GM12872 (cell line): ENCODE measurements at regions not wholly inside any gene's neighbourhood (a gene's known extent, or its start where the extent isn't known, plus 50 kb on each side); places are given as distances from the start of the nearest gene placed in this dataset.

ENCODE experiments used
- TF ChIP-seq, protein P1 (sequence below): IDR thresholded peaks from 3 replicates; pipeline ENCODE4 v1.5.1; 2011; ENCODE audit warnings: low read depth, mild to moderate bottlenecking, low read length, moderate library complexity; ENCODE audit not compliant: insufficient read depth

DNA sequence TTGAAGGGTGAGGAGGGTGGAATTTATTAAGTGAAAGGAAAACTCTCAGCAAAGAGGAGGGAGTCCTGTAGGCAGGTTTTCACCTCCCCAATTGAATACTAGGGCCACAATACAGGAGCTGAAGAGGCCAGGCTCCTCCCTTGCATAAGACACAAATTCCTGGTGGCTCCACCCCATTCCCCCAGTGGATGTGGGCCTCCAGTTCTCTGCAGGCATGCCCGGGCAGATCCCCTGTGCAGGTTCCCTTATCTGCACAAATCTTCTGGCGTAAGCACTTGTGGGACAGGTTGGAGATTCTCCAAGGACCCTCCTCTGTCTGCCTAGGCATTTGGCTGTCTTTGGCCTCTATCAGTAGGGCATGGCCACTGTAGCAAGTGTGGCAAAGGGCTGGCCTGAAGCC, 847.1 kb upstream of the MBL2 start:
- TF ChIP-seq, protein P1, sequence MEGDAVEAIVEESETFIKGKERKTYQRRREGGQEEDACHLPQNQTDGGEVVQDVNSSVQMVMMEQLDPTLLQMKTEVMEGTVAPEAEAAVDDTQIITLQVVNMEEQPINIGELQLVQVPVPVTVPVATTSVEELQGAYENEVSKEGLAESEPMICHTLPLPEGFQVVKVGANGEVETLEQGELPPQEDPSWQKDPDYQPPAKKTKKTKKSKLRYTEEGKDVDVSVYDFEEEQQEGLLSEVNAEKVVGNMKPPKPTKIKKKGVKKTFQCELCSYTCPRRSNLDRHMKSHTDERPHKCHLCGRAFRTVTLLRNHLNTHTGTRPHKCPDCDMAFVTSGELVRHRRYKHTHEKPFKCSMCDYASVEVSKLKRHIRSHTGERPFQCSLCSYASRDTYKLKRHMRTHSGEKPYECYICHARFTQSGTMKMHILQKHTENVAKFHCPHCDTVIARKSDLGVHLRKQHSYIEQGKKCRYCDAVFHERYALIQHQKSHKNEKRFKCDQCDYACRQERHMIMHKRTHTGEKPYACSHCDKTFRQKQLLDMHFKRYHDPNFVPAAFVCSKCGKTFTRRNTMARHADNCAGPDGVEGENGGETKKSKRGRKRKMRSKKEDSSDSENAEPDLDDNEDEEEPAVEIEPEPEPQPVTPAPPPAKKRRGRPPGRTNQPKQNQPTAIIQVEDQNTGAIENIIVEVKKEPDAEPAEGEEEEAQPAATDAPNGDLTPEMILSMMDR, result no peak

DNA sequence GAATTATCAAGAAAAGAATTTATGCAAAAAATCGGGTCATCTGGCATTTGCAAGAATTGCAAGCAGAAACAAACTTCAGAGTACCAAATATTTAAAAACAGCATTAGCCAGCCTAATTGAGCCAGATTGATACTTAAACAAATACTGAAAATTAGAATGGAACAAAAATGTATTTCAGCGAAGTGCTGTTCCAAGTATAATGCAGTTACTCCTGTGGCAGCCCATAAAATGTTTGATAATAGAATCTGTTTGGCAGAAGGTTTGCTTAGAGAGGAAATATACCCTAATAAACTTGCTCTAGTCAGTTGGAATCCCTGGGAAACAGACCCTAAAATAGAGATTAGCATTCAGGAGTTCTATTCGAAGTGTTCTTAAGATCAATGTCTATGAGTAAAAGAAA, 835.1 kb upstream of the MBL2 start:
- TF ChIP-seq, protein P1, result no peak

GRCh38 chr10:53606981-53607380, 834.4 kb upstream of the MBL2 start:
- TF ChIP-seq, protein P1, result no peak

GRCh38 chr10:53601260-53601875, 828.8 kb upstream of the MBL2 start:
- TF ChIP-seq, protein P1, result peak; percentile 75

GRCh38 chr10:53598914-53599313, 826.3 kb upstream of the MBL2 start:
- TF ChIP-seq, protein P1, result no peak

DNA sequence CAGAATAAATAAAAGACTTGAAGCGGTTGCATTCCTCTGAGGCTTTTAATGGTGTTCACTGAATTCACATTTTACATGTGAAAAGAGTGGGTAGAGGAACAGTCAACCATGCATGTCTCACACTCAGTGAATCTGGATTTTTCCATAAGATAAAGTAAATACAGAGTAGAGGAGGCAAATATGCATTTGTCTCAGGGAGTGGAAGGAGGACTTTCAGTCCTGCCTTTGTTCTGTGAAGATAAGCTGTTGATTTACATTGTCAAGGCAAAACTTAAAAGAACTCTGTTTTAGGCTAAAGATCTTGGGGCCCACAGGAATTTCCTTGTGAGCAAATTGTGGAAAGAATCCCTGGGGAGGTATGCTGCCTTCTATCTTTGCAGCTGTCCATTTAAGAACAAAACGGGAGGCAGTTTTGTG, 825.3 kb upstream of the MBL2 start:
- TF ChIP-seq, protein P1, result no peak

DNA sequence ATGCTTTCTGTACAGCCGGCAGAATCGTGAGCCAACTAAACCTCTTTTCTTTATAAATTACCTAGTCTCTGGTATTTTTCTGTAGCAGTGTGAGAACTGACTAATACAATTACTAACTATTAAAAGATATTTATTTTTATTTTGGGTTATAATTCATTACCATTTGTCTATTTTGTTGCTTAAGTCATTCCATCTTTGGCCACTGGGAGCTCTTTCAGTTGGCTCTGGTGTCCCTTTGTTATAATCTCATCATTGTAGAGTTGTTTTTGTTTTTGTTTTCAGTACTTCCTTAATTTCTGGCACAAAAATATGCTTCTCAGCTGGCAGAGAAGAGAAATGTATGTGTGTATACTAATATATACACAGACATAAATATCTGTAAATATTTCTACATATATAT, 807.9 kb upstream of the MBL2 start:
- TF ChIP-seq, protein P1, result no peak
